Activated T-cell treated with anti-CD3 and anti-CD28 coated beads for 4 hours (primary cell): ENCODE measurements at regions not wholly inside any gene's neighbourhood (a gene's known extent, or its start where the extent isn't known, plus 50 kb on each side); places are given as distances from the start of the nearest gene placed in this dataset.

Experiments
- DNase-seq: peaks from one replicate; pipeline ENCODE4 v3.0.0-alpha.2; 2020

DNA sequence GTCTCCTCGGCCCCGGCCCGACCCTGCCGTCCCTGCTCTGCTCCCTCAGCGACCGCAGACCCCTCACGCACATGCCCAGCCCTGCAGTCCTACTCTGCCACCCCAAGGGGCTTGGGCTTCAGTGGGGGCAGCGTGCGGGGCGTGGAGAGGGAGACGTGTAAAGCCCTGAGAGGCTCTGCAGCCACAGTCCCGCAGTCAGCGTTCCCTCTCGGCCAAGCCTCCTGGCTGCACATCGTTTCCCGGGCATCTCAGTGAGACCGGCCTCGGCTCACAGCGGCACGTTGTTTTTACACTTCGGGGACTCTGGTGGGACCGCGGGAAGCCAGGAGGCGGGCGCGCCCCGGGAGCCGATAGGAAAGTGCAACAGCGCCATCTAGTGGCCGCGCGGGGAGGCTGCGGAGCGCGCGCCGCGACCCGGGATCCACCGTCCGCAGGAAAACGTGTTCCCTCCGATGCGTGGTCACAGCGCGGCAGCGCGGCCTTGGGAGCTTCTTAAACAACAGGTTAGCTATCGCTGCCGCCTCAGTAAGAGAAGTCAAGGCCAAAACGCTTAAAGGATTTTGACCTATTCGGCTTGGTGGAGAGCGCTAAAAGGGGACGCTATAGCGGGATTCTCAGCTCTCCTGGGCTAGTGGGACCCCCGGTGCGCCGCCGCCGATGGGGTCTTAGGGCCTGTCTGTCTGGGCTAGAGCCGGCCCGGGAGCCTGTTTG, 226.8 kb upstream of the IGF1R start:
- peak; percentile 52 for DNase-seq

GRCh38 chr15:98422130-98422478, 226.2 kb upstream of the IGF1R start:
- no peak for DNase-seq

DNA sequence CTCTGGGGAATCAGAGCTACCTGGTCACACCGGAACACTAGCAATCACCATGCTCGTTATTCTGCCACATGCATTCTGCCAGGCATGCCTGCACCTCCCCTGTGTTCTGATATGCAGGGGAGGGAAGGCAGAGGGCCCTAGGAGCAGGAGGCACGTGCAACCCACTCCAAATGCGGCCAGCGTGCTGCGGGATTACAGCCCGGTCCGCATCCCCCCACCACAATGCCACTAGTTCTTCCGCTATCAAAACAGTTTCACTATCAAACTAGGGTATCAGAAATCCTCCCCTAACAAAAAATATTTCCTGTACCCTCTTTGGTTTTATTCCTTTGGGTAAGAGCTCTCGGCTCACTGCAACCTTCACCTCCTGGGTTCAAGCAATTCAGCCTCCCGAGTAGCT, 223.2 kb upstream of the IGF1R start:
- no peak for DNase-seq

- DNase-seq = no peak
These were observed 221.0 kb upstream of the IGF1R start for GRCh38 chr15:98427321-98427720.

DNA sequence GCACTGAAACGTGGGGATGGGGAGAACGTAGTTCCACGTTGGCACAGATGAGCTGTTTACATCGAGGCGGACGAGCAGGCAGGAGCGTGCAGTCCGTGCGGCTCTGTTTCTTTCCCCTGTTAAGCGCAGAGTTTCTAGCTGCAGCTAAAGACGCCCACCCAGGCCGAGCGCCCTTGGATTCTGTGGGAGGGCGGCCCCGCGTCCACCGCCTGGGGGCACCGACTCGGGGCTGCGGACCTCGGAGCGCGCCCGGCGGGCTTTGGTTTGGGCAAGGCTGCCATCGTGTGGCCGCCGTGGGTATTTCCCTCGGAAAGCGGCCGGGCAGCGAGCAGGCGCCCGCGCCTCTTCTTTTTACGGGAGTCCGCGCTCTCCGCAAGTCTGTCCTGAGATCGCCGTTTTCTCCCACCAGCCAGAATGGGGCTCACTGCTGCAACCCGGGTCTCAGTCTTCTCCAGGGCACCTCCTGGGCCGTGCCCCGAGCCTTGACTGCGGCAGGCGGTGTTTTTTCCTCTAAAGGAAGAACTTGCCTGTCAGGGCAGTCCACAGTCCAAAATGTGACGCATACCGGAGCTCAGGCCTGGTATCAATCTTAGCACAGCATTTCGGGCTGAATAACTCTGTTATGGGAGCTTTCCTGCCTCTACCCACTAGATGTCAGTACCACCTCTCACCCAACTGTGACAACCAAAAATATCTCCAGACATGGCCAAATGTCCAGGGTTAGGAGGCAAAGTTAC, 219.9 kb upstream of the IGF1R start:
- DNase-seq = peak; percentile 54

DNA sequence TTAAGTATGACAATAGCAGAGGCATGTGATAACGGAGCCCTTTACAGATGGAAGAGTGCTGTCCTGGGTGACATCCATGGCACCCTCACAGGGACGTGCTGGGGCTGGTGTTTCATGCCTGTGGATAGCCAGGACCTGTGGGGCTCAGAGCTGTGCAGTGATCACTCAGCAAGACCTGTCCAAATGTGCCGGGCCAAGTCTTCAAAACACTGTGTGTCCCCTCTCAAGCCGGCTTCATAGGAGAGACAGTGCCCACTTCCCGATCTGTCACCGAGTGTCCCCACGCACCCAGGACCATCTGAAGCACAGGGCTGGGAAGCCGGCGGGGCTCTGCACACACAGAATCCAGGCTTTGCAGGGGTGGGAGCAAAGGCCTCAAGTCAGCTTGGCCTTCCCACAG, 217.2 kb upstream of the IGF1R start:
- DNase-seq = no peak

- no peak for DNase-seq
These were observed 215.0 kb upstream of the IGF1R start for GRCh38 chr15:98433346-98433745.

GRCh38 chr15:98433856-98434255, 214.5 kb upstream of the IGF1R start:
- DNase-seq = no peak

GRCh38 chr15:98437752-98438151, 210.6 kb upstream of the IGF1R start:
- DNase-seq = no peak

DNA sequence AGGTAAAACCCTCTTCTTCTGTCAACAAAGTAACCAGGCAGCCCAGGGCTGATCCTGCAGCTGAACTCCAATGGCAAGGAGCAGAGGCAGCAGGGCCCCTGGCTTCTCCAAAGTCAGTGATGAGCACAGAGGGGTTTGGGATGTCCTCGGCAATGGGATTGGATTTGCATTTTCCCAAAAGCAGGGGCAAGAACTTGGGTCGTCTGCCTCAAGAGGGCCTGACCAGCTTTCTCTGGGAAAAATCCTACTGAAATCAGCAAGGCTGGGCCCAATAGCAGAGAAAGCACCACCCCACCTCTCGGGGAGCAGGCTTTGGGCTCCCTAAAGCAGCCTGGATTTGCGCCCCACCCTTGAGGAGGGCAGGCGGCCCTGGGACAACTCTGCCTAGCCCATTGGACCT, 210.0 kb upstream of the IGF1R start:
- no peak for DNase-seq

GRCh38 chr15:98438907-98439306, 209.4 kb upstream of the IGF1R start:
- DNase-seq = no peak

DNA sequence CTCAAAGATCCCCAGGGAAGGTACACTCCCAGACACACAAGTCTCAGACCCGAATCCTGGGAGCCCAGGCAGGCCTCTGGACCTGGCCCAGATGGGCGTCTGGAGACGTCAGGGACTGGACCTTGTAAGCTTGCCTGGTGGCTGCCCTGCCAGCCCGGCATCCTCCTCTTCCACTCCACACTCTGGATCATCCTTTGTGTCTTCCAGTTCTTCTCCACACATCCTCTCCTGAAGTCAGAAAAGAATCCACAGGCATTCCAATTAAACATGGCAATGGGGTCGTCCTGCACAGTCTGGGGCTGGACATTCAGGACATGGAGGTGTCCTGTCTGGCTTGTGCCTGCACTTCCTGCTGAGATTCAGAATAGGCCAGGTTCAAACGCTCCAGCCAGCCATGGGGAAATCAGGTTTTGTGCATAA, 208.8 kb upstream of the IGF1R start:
- DNase-seq = no peak

DNA sequence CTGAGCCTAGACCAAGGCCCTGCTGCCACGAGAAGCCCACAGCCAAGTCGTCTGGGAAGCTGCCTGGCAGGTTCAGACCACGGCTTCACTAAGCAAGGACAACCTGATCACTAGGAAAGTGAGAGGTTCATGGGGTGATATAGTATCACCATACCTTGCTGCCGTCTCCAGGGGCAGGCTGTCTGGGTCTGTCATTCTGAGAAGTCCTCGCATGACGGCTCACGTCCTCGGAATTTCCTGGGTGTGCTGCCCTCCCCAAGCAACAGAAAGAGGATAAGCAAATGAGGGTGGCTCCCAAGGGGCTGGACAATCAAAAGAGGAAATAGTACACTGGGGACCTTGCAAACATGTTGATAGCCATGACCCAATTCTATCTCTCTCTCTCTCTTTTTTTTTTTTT, 207.4 kb upstream of the IGF1R start:
- DNase-seq = no peak

DNA sequence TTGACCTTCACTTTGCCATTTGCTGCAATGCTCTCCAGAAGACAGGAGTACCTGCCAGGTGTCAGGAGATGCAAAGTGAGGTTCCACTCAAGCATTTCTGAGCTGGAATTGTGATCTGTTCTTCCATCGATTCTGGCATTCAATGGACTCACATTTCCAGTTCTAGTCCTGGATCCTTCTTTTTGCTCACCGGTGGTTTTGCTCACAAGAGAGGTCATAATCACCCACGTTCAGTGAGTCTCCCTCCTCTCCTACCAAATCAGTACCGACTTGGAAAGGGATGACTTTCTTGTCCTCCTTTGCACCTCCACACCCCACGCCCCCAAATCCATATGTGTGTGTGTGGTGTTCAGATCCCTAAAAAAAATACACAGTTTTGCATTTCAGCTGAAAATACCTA, 206.7 kb upstream of the IGF1R start:
- no peak for DNase-seq

- DNase-seq = peak; percentile 29
These were observed 205.9 kb upstream of the IGF1R start for GRCh38 chr15:98442379-98442833.

- DNase-seq = no peak
These were observed 205.4 kb upstream of the IGF1R start for GRCh38 chr15:98442901-98443300.

- no peak for DNase-seq
These were observed 204.8 kb upstream of the IGF1R start for GRCh38 chr15:98443526-98443925.

GRCh38 chr15:98444138-98444537, 204.2 kb upstream of the IGF1R start:
- DNase-seq = no peak

- no peak for DNase-seq
These were observed 203.0 kb upstream of the IGF1R start for GRCh38 chr15:98445315-98445714.

DNA sequence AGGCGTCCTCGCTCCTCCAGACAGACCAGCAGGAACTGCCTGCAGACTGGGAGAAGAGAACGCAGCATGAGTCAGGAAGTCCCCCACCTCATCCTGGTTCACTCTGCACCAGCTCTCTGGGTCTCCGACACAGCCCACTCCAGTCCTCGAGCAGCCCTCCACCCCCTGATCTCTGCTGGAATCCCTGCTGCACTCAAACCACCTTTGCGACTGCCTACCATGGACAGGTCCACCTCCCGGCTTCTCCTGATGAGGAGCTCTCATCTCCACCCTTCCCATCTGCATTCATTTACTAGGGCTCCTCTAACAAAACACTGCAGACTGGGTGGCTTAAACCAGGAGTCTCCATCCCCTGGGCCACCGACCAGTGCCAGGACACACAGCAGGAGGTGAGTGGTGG, 202.3 kb upstream of the IGF1R start:
- no peak for DNase-seq

DNA sequence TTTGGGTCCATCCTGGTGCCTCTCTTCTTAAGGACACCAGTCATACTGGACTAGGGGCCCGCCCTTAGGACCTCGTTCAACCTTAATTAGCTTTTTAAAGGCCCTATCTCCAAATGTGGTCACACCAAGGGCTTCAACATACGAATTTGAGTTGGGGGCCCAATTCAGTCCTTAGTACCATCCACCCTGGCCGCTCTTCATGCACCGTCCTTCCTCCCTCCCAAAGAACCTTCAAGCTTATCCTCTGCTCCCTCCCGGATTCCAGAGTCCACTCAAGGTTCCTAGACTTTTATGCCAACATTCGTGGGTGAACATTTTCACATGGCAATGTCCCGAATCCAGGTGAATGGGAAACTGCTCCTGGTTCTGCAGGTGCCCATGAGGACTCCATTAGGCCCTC, 201.3 kb upstream of the IGF1R start:
- DNase-seq = no peak

GRCh38 chr15:98451236-98451635, 197.1 kb upstream of the IGF1R start:
- DNase-seq = no peak

DNA sequence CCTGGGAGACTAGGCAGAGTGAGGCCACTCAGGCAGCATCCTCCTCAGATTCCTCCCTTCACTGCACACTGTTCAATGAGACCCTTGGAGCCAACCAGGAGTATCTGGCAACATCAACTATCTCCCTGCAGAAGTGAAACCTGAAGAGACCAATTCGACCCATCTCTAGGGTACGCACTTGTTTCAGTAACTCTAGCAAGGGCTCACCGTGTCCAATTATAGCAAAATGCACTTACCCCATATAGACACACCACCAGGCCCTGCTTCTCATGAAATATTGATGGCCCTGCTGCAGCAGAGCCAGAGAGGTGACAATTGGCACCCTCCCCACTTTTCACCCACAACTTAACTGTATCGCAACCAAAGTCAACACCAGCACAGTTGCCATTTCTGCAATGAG, 196.1 kb upstream of the IGF1R start:
- DNase-seq = no peak

DNA sequence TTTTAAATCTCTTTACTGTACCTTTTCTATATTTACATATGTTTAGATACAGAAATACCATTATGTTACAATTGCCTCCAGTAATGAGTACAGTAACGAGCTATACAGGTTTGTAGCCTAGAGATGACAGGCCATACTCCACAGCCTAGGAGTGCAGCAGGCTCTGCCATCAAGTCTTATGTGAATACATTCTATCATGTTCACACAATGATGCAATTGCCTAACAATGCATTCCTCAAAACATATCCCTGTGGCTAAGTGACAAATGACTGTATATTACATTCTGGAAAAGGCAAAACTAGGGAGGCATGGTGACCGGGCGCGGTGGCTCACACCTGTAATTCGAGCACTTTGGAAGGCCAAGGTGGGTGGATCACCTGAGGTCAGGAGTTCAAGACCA, 192.4 kb upstream of the IGF1R start:
- no peak for DNase-seq

DNA sequence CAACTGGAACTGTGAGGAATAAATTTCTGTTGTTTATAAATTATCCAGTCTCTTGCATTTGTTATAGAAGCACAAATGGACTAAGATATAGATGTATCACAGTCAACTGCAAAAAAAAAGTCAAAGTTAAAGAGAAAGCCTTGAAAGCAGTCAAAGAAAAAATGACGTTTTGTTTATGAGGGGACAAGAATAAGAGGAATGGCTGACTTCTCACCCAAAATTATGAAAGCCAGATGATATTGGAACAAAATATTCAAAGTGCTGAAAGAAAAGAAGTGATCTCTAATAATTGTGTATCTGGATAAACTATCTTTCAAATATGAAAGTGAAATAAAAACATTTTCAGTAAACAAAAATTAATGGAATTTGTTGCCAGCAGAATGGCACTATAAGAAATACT, 171.8 kb upstream of the IGF1R start:
- no peak for DNase-seq
